HG02981 (cell line): ENCODE measurements at regions not wholly inside any gene's neighbourhood (a gene's known extent, or its start where the extent isn't known, plus 50 kb on each side); places are given as distances from the start of the nearest gene placed in this dataset.
"Not testable (repeated sequence)": the region's sequence is repeated elsewhere in the genome, so short reads cannot be mapped to it uniquely, and the experiment has no call there.

ENCODE experiments used
- ATAC-seq: cut with Tn5 transposase; IDR thresholded peaks from one replicate; pipeline ENCODE4 v1.9.1; 2021; ENCODE audit warnings: mild to moderate bottlenecking, moderate library complexity; ENCODE audit not compliant: unreplicated experiment

GRCh38 chr2:6183226-6183625 lies 491.0 kb downstream of the SOX11 start:
- ATAC-seq = no peak

- no peak for ATAC-seq
Observed at GRCh38 chr2:6184532-6185292, 492.5 kb downstream of the SOX11 start.

- no peak for ATAC-seq
Observed at GRCh38 chr2:6186332-6187151, 494.4 kb downstream of the SOX11 start.

- no peak for ATAC-seq
Observed at GRCh38 chr2:6196449-6196848, 504.3 kb downstream of the SOX11 start.

- not testable (repeated sequence) for ATAC-seq
Observed at GRCh38 chr2:6198370-6198919, 506.3 kb downstream of the SOX11 start.

GRCh38 chr2:6202756-6203155 lies 510.6 kb downstream of the SOX11 start:
- no peak for ATAC-seq

- ATAC-seq = no peak
Observed at GRCh38 chr2:6203291-6203959, 511.2 kb downstream of the SOX11 start.

- ATAC-seq = no peak
Observed at GRCh38 chr2:6206882-6207281, 514.7 kb downstream of the SOX11 start.

GRCh38 chr2:6211236-6211635 lies 519.1 kb downstream of the SOX11 start:
- no peak for ATAC-seq

GRCh38 chr2:6212491-6212890 lies 520.3 kb downstream of the SOX11 start:
- ATAC-seq = no peak

- ATAC-seq = no peak
Observed at GRCh38 chr2:6213056-6213780, 521.0 kb downstream of the SOX11 start.

GRCh38 chr2:6214471-6214870 lies 522.3 kb downstream of the SOX11 start:
- ATAC-seq = no peak

GRCh38 chr2:6215053-6215452 lies 522.9 kb downstream of the SOX11 start:
- no peak for ATAC-seq

GRCh38 chr2:6216234-6216633 lies 524.0 kb downstream of the SOX11 start:
- ATAC-seq = no peak

- no peak for ATAC-seq
Observed at GRCh38 chr2:6218926-6219325, 526.7 kb downstream of the SOX11 start.

- no peak for ATAC-seq
Observed at GRCh38 chr2:6219906-6220305, 527.7 kb downstream of the SOX11 start.

- ATAC-seq = no peak
Observed at GRCh38 chr2:6222296-6222695, 530.1 kb downstream of the SOX11 start.

- ATAC-seq = peak; percentile 58
Observed at GRCh38 chr2:6224267-6224666, 532.1 kb downstream of the SOX11 start.

- ATAC-seq = no peak
Observed at GRCh38 chr2:6228251-6228650, 536.1 kb downstream of the SOX11 start.

GRCh38 chr2:6231166-6231565 lies 539.0 kb downstream of the SOX11 start:
- no peak for ATAC-seq

- no peak for ATAC-seq
Observed at GRCh38 chr2:6233993-6234392, 541.8 kb downstream of the SOX11 start.
